ENCODE measurements at regions not wholly inside any gene's neighbourhood (a gene's known extent, or its start where the extent isn't known, plus 50 kb on each side); places are given as distances from the start of the nearest gene placed in this dataset.

- Histone ChIP-seq H3K9ac (no peak overlapping the region), H3K79me2 (no peaks in the 10 kb centered on the region), H3K27ac (no peak overlapping the region), H3K4me2 (ENCODE audit: low read length) (no peak overlapping the region), H3K9me3 (ENCODE audit: control insufficient read depth, low read length) (no peaks in the 10 kb centered on the region), H2AFZ (no peak overlapping the region), H3K4me3 (ENCODE audit: low read depth, low read length) (no peak overlapping the region), H3K27me3 (ENCODE audit: control insufficient read depth, insufficient read depth, low read length) (no peaks in the 10 kb centered on the region), H3K4me1 (no peaks in the 10 kb centered on the region), H3K36me3 (ENCODE audit: control insufficient read depth, insufficient read depth, low read length) (no peaks in the 10 kb centered on the region)
- TF ChIP-seq CTCF (IDR thresholded peaks at IDR 0.05), result no peak
Observed at GRCh38 chr16:13510425-13511151, 409.4 kb upstream of the ERCC4 start.

- H3K4me1 ChIP-seq, result no peaks in the 10 kb centered on the region
- no peaks in the 10 kb centered on the region for H3K27me3 ChIP-seq (ENCODE audit: control insufficient read depth, insufficient read depth, low read length)
- no peak overlapping the region for H3K4me2 ChIP-seq (ENCODE audit: low read length)
- no peaks in the 10 kb centered on the region for H3K79me2 ChIP-seq
- H3K9me3 ChIP-seq (ENCODE audit: control insufficient read depth, low read length), result no peaks in the 10 kb centered on the region
- no peaks in the 10 kb centered on the region for H3K36me3 ChIP-seq (ENCODE audit: control insufficient read depth, insufficient read depth, low read length)
- H2AFZ ChIP-seq, result no peak overlapping the region
- no peak overlapping the region for H3K4me3 ChIP-seq (ENCODE audit: low read depth, low read length)
- H3K9ac ChIP-seq, result no peak overlapping the region
- no peak for TF ChIP-seq CTCF (IDR thresholded peaks at IDR 0.05)
- H3K27ac ChIP-seq, result no peak overlapping the region
Observed at GRCh38 chr16:13517841-13518240, 402.1 kb upstream of the ERCC4 start.

DNA sequence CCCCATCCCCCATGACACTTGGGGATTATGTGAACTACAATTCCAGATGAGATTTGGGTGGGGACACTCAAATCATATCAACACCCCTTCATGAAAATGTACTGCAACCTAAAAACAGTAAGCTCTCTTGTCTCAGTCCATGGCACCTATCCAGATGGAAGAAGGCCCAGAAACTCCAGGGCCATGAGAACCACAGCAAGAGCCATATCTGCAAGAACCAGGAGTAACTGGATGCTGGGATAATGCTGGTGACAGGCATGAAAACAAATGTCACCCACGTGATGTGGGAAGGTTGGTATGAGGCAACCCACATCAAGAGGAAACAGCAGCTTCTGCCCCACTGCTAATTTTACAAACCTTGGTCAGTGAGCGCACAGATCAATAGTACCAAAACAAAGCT is 400.1 kb upstream of the ERCC4 start:
- H3K79me2 ChIP-seq, result no peaks in the 10 kb centered on the region
- H3K9me3 ChIP-seq (ENCODE audit: control insufficient read depth, low read length), result no peaks in the 10 kb centered on the region
- H3K4me3 ChIP-seq (ENCODE audit: low read depth, low read length), result no peak overlapping the region
- H2AFZ ChIP-seq, result no peak overlapping the region
- H3K27me3 ChIP-seq (ENCODE audit: control insufficient read depth, insufficient read depth, low read length), result no peaks in the 10 kb centered on the region
- no peak for TF ChIP-seq CTCF (IDR thresholded peaks at IDR 0.05)
- no peak overlapping the region for H3K4me2 ChIP-seq (ENCODE audit: low read length)
- no peaks in the 10 kb centered on the region for H3K36me3 ChIP-seq (ENCODE audit: control insufficient read depth, insufficient read depth, low read length)
- H3K27ac ChIP-seq, result no peak overlapping the region
- no peaks in the 10 kb centered on the region for H3K4me1 ChIP-seq
- H3K9ac ChIP-seq, result no peak overlapping the region

- Histone ChIP-seq H3K4me3 (ENCODE audit: low read depth, low read length) (no peak overlapping the region), H2AFZ (no peak overlapping the region), H3K4me2 (ENCODE audit: low read length) (no peak overlapping the region), H3K27ac (no peak overlapping the region), H3K9me3 (ENCODE audit: control insufficient read depth, low read length) (no peaks in the 10 kb centered on the region), H3K9ac (no peak overlapping the region), H3K27me3 (ENCODE audit: control insufficient read depth, insufficient read depth, low read length) (no peaks in the 10 kb centered on the region), H3K4me1 (no peaks in the 10 kb centered on the region), H3K79me2 (no peaks in the 10 kb centered on the region), H3K36me3 (ENCODE audit: control insufficient read depth, insufficient read depth, low read length) (no peaks in the 10 kb centered on the region)
- TF ChIP-seq CTCF (IDR thresholded peaks at IDR 0.05), result no peak
Observed at GRCh38 chr16:13521356-13521755, 398.6 kb upstream of the ERCC4 start.

- no peak overlapping the region for H3K27ac ChIP-seq
- no peak overlapping the region for H3K4me3 ChIP-seq (ENCODE audit: low read depth, low read length)
- H3K9ac ChIP-seq, result no peak overlapping the region
- H3K9me3 ChIP-seq (ENCODE audit: control insufficient read depth, low read length), result no peaks in the 10 kb centered on the region
- H3K36me3 ChIP-seq (ENCODE audit: control insufficient read depth, insufficient read depth, low read length), result no peaks in the 10 kb centered on the region
- no peak for TF ChIP-seq CTCF (IDR thresholded peaks at IDR 0.05)
- H3K27me3 ChIP-seq (ENCODE audit: control insufficient read depth, insufficient read depth, low read length), result no peaks in the 10 kb centered on the region
- no peaks in the 10 kb centered on the region for H3K4me1 ChIP-seq
- H3K4me2 ChIP-seq (ENCODE audit: low read length), result no peak overlapping the region
- no peaks in the 10 kb centered on the region for H3K79me2 ChIP-seq
- no peak overlapping the region for H2AFZ ChIP-seq
Observed at GRCh38 chr16:13527332-13527731, 392.6 kb upstream of the ERCC4 start.
